Astrocyte of the cerebellum (primary cell): ENCODE measurements at regions not wholly inside any gene's neighbourhood (a gene's known extent, or its start where the extent isn't known, plus 50 kb on each side); places are given as distances from the start of the nearest gene placed in this dataset.

ENCODE experiments used
- DNase-seq: peaks from one replicate; pipeline ENCODE4 v3.0.0-alpha.2; 2011; ENCODE audit warnings: low read depth
- H3K4me3 ChIP-seq: 2 replicates; pipeline ENCODE4 v1.5.1; 2011; ENCODE audit warnings: mild to moderate bottlenecking, low read depth, low read length, moderate library complexity
- in situ Hi-C: cut with HindIII; loops from 2 replicates; pipeline ENCODE4 v1.10.0; 2017; ENCODE audit warnings: low sequenced_read_pairs
- TF ChIP-seq, protein P1 (sequence below): IDR thresholded peaks from 2 replicates; pipeline ENCODE4 v1.5.1; 2012; ENCODE audit warnings: low read length, low read depth, moderate library complexity, mild to moderate bottlenecking; ENCODE audit errors: missing control alignments

- no peak for DNase-seq
- TF ChIP-seq, protein P1, sequence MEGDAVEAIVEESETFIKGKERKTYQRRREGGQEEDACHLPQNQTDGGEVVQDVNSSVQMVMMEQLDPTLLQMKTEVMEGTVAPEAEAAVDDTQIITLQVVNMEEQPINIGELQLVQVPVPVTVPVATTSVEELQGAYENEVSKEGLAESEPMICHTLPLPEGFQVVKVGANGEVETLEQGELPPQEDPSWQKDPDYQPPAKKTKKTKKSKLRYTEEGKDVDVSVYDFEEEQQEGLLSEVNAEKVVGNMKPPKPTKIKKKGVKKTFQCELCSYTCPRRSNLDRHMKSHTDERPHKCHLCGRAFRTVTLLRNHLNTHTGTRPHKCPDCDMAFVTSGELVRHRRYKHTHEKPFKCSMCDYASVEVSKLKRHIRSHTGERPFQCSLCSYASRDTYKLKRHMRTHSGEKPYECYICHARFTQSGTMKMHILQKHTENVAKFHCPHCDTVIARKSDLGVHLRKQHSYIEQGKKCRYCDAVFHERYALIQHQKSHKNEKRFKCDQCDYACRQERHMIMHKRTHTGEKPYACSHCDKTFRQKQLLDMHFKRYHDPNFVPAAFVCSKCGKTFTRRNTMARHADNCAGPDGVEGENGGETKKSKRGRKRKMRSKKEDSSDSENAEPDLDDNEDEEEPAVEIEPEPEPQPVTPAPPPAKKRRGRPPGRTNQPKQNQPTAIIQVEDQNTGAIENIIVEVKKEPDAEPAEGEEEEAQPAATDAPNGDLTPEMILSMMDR: no peak
- H3K4me3 ChIP-seq: no peak overlapping the region
- in situ Hi-C loops: no loop called here
These were observed 106.9 kb downstream of the PAX1 start for GRCh38 chr20:21812379-21812778.

GRCh38 chr20:21809961-21810523 is 104.6 kb downstream of the PAX1 start:
- TF ChIP-seq, protein P1: no peak
- no peak overlapping the region for H3K4me3 ChIP-seq
- DNase-seq: no peak
- in situ Hi-C loops: no loop called here

DNA sequence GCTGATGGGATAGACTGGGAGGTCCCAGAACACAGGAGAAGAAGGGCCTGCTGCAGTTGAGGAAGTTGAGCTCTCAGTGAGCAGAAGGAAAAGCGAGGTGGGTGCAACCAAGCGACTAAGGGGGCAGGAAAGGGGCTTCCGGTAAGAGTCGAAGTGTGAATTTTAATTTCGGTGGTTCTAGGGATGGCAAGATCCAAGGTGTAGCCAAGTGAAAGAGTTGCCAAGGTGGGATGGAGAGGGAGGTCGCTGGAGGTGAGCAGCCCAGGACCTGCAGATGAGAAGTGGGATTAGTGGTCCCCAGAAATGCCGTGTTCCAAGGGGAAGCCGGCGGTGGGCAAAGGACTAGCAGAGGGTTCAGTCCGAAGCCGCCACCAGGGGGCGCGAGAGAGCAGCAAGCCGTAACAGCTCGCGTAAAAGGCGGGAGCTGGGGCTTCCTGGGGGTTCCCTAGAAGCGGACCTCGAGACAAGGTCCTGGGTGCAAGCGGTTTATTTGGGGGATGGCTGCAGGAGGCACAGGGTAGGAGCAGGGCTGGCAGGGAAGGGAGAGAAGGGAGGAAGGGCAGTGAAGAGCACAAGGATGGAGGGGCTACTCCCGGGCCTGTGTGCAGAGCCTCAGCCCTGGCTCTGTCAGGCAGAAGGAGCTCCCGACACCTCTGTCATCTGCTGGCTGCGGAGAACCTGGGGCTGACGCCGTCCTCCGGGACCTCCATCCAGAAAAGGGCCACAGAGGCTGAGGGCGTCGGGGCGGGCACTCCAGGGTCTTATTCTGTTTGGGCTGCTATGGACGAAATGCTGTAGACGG is 103.6 kb downstream of the PAX1 start:
- in situ Hi-C loops: no loop called here
- no peak for DNase-seq
- H3K4me3 ChIP-seq: no peak overlapping the region
- TF ChIP-seq, protein P1: peak; percentile 27

- in situ Hi-C loops: no loop called here
- no peak overlapping the region for H3K4me3 ChIP-seq
- TF ChIP-seq, protein P1: no peak
- no peak for DNase-seq
These were observed 102.7 kb downstream of the PAX1 start for GRCh38 chr20:21808139-21808538.

GRCh38 chr20:21804802-21805201 is 99.3 kb downstream of the PAX1 start:
- in situ Hi-C loops: no loop called here
- TF ChIP-seq, protein P1: no peak
- H3K4me3 ChIP-seq: no peak overlapping the region
- no peak for DNase-seq

DNA sequence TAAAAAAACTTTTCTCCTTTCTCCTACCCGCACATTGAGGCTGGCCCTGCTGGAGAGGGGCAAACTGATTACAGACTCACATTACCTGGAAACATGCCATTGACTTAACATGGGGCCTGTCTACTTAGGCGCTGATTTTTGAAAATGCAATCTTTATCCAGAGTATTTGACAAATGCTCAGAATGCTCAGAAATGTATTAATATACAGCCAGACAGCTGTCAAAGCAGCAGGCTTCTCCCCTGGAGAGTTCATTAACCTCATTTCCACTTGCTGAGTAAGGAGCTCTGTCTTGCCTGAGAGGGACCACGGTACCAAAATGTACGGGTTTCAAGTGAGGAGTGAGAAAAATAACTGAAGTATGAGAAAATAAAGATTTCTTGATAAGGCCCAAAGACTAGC is 95.7 kb downstream of the PAX1 start:
- TF ChIP-seq, protein P1: no peak
- no peak overlapping the region for H3K4me3 ChIP-seq
- in situ Hi-C loops: no loop called here
- no peak for DNase-seq
